NT2/D1 (cell line): ENCODE measurements at regions not wholly inside any gene's neighbourhood (a gene's known extent, or its start where the extent isn't known, plus 50 kb on each side); places are given as distances from the start of the nearest gene placed in this dataset.

Experiments
- SUZ12 ChIP-seq: IDR thresholded peaks from 2 replicates; pipeline ENCODE4 v1.6.1; 2011; ENCODE audit not compliant: insufficient read length, insufficient read depth; ENCODE audit errors: extremely low read depth
- YY1 ChIP-seq: IDR thresholded peaks from 2 replicates; pipeline ENCODE4 v1.6.1; 2011; ENCODE audit not compliant: insufficient read length, insufficient read depth
- ZNF274 ChIP-seq: IDR thresholded peaks from 2 replicates; pipeline ENCODE4 v1.6.1; 2011; ENCODE audit warnings: mild to moderate bottlenecking, low read depth, low read length

- TF ChIP-seq YY1, result no peak
- TF ChIP-seq ZNF274, result no peak
- no peak for TF ChIP-seq SUZ12
Measured at GRCh38 chr2:147352264-147353071, 492.4 kb upstream of the ACVR2A start.
